Ascending aorta (tissue), 2 donors: ENCODE measurements at regions not wholly inside any gene's neighbourhood (a gene's known extent, or its start where the extent isn't known, plus 50 kb on each side); places are given as distances from the start of the nearest gene placed in this dataset.

Source experiments
- DNase-seq, 2 donors: peaks; one replicate each; pipeline ENCODE4 v3.0.0-alpha.2; 2019; ENCODE audit warnings: low spot score in 2 of 2
- H3K27ac ChIP-seq, 2 donors: fragments of 200-600 bp; sonication (generic); one replicate each; pipeline ENCODE4 v1.5.1; 2016 to 2017; ENCODE audit warnings: mild to moderate bottlenecking in 1 of 2
- H3K27me3 ChIP-seq: fragments of 200-600 bp; sonication (generic); one replicate; pipeline ENCODE4 v1.5.1; 2017
- H3K36me3 ChIP-seq, 2 donors: fragments of 200-600 bp; sonication (generic); one replicate each; pipeline ENCODE4 v1.5.1; 2016
- H3K4me1 ChIP-seq, 2 donors: fragments of 200-600 bp; sonication (generic); one replicate each; pipeline ENCODE4 v1.5.1; 2016 to 2017; ENCODE audit warnings: mild to moderate bottlenecking in 1 of 2
- H3K4me3 ChIP-seq, 2 donors: fragments of 200-600 bp; sonication (generic); one replicate each; pipeline ENCODE4 v1.5.1; 2016 to 2017; ENCODE audit warnings: mild to moderate bottlenecking in 1 of 2
- H3K9me3 ChIP-seq, 2 donors: fragments of 200-600 bp; sonication (generic); one replicate each; pipeline ENCODE4 v1.5.1; 2016
- CTCF ChIP-seq, 3 experiments: fragments of 200-600 bp in 2 of 3; fragments of 450-650 bp in 1 of 3; sonication (generic) in 2 of 3; IDR thresholded peaks; one replicate each; pipeline ENCODE4 v1.5.1; 2016 to 2019; ENCODE audit warnings: antibody characterized with exemption in 3 of 3, mild to moderate bottlenecking in 1 of 3, moderate library complexity in 1 of 3
- intact Hi-C: fragments of 100-400 bp; cut with DNase I; formaldehyde crosslinking; loops from one replicate; pipeline ENCODE4 v1.15.1; 2023

GRCh38 chr4:180870623-180871022 is 1372.6 kb upstream of the TENM3 start:
- no peak overlapping the region for H3K27ac ChIP-seq
- H3K27me3 ChIP-seq = no peaks in the 10 kb centered on the region
- DNase-seq = no peak
- H3K4me3 ChIP-seq = no peak overlapping the region
- H3K4me1 ChIP-seq = no peaks in the 10 kb centered on the region
- peaks cover 0 to 3% of the 10 kb centered on the region in 2 donors for H3K9me3 ChIP-seq
- no peaks in the 10 kb centered on the region for H3K36me3 ChIP-seq
- intact Hi-C loops = no loop called here
- TF ChIP-seq CTCF (IDR thresholded peaks at IDR 0.05) = no peak

- Histone ChIP-seq H3K27ac (no peak overlapping the region), H3K9me3 (no peaks in the 10 kb centered on the region), H3K4me1 (no peaks in the 10 kb centered on the region), H3K36me3 (no peaks in the 10 kb centered on the region), H3K4me3 (no peak overlapping the region), H3K27me3 (no peaks in the 10 kb centered on the region)
- no peak for DNase-seq
- TF ChIP-seq CTCF (IDR thresholded peaks at IDR 0.05) = no peak
- intact Hi-C loops = no loop called here
These were observed 1344.9 kb upstream of the TENM3 start for GRCh38 chr4:180898305-180898704.

- Histone ChIP-seq H3K27me3 (no peaks in the 10 kb centered on the region), H3K4me1 (no peaks in the 10 kb centered on the region), H3K4me3 (no peak overlapping the region), H3K27ac (no peak overlapping the region), H3K9me3 (no peaks in the 10 kb centered on the region), H3K36me3 (no peaks in the 10 kb centered on the region)
- DNase-seq = no peak
- no peak for TF ChIP-seq CTCF (IDR thresholded peaks at IDR 0.05)
- intact Hi-C loops = no loop called here
These were observed 1342.4 kb upstream of the TENM3 start for GRCh38 chr4:180900781-180901180.

- Histone ChIP-seq H3K27ac (no peak overlapping the region), H3K4me3 (no peak overlapping the region), H3K9me3 (no peaks in the 10 kb centered on the region), H3K4me1 (no peaks in the 10 kb centered on the region), H3K36me3 (no peaks in the 10 kb centered on the region), H3K27me3 (no peaks in the 10 kb centered on the region)
- TF ChIP-seq CTCF (IDR thresholded peaks at IDR 0.05) = no peak
- no peak for DNase-seq
- intact Hi-C loops = no loop called here
These were observed 1333.9 kb upstream of the TENM3 start for GRCh38 chr4:180909279-180909678.

- intact Hi-C loops = no loop called here
These were observed 1329.5 kb upstream of the TENM3 start for GRCh38 chr4:180913750-180914149.

More at GRCh38 chr4:180913750-180914149, 1329.5 kb upstream of the TENM3 start:
- no peaks in the 10 kb centered on the region for H3K27me3 ChIP-seq
- no peak overlapping the region for H3K27ac ChIP-seq
- H3K36me3 ChIP-seq = no peaks in the 10 kb centered on the region
- no peaks in the 10 kb centered on the region for H3K4me1 ChIP-seq
- H3K9me3 ChIP-seq = no peaks in the 10 kb centered on the region
- no peak overlapping the region for H3K4me3 ChIP-seq
- no peak for TF ChIP-seq CTCF (IDR thresholded peaks at IDR 0.05)
- DNase-seq = no peak
